Adrenal gland (tissue), 9 donors: ENCODE measurements at regions not wholly inside any gene's neighbourhood (a gene's known extent, or its start where the extent isn't known, plus 50 kb on each side); places are given as distances from the start of the nearest gene placed in this dataset.

ENCODE experiments used
- DNase-seq, 7 donors: peaks; one replicate each; pipeline ENCODE4 v3.0.0-alpha.2; 2019 to 2020
- H3K27ac ChIP-seq, 5 donors: fragments of 200-600 bp; sonication (generic) in 4 of 5; 1 replicate in 3 of 5; 2 replicates in 2 of 5; pipeline versions ENCODE4 v1.5.1 to v1.8.0; 2016 to 2020; ENCODE audit warnings: mild to moderate bottlenecking in 1 of 5
- H3K27me3 ChIP-seq: fragments of 200-600 bp; 2 replicates; pipeline ENCODE4 v1.8.0; 2021
- H3K36me3 ChIP-seq, 2 donors: fragments of 200-600 bp; replicated peaks in 1 of 2; 1 replicate in 1 of 2; 2 replicates in 1 of 2; pipeline versions ENCODE4 v1.5.1 to v1.8.0; 2018 to 2022
- H3K4me1 ChIP-seq, 2 donors: fragments of 200-600 bp; replicated peaks in 1 of 2; 1 replicate in 1 of 2; 2 replicates in 1 of 2; pipeline versions ENCODE4 v1.5.1 to v1.8.0; 2018 to 2021
- H3K4me3 ChIP-seq, 4 donors: fragments of 200-600 bp; sonication (generic) in 3 of 4; one replicate each; pipeline ENCODE4 v1.5.1; 2016 to 2018
- H3K9me3 ChIP-seq, 3 donors: fragments of 200-600 bp; sonication (generic) in 1 of 3; replicated peaks in 1 of 3; 1 replicate in 2 of 3; 2 replicates in 1 of 3; pipeline versions ENCODE4 v1.5.1 to v1.8.0; 2016 to 2021
- POLR2A ChIP-seq, 2 donors: fragments of 450-650 bp; IDR thresholded peaks; one replicate each; pipeline ENCODE4 v1.6.1; 2017; ENCODE audit warnings: antibody characterized with exemption in 2 of 2, mild to moderate bottlenecking in 2 of 2, moderate library complexity in 1 of 2
- WGBS, 4 donors: extraction: QIAGEN DNeasy Blood & Tissue Kit in 2 of 4; methylation state at CpG; one replicate each; pipeline versions ENCODE4 v1.1.5 to v1.1.7; 2013 to 2017; 5-methylcytosine and 5-hydroxymethylcytosine counted together
- intact Hi-C, 2 donors: fragments of 100-400 bp; cut with DNase I; formaldehyde crosslinking; loops; one replicate each; pipeline versions ENCODE4 v1.14.1 to v1.15.0; 2022 to 2023
- TF ChIP-seq, protein P1 (sequence below), 6 experiments: fragments of 450-650 bp in 4 of 6; fragments of 200-600 bp in 2 of 6; sonication (generic) in 1 of 6; IDR thresholded peaks; 1 replicate in 5 of 6; 2 replicates in 1 of 6; pipeline versions ENCODE4 v1.5.1 to v1.8.0; 2016 to 2021; ENCODE audit warnings: antibody characterized with exemption in 6 of 6, mild to moderate bottlenecking in 2 of 6, moderate library complexity in 1 of 6
- donor health status: healthy with polysubstance abuse.
- donor health status: Bipolar disorder and iron deficiency.
- donor health status: DM: yes; HTN: yes; CAD: no.
- donor health status: DM: no; HTN: no; CAD: no.
- donor health status: DM: no; HTN: no; CAD: no.

DNA sequence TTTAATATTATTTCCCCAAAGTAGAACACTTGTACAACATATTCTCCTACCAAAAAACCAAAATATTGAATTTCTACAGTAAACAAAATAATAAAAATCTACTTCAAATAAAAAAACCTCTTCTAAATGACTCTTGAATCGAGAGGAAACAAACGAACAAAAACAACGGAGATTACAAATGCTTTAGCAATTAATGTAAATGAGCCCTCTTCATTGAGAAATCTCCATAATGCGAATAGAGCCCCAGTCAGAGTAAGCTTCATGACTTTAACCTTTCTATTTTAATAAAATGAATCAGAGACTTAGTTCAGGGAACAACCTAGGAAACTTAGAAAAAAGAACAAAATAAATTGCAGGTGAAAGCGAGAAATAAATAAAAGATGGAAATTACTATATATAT, 129.3 kb upstream of the SEMA6A start:
- TF ChIP-seq, protein P1, sequence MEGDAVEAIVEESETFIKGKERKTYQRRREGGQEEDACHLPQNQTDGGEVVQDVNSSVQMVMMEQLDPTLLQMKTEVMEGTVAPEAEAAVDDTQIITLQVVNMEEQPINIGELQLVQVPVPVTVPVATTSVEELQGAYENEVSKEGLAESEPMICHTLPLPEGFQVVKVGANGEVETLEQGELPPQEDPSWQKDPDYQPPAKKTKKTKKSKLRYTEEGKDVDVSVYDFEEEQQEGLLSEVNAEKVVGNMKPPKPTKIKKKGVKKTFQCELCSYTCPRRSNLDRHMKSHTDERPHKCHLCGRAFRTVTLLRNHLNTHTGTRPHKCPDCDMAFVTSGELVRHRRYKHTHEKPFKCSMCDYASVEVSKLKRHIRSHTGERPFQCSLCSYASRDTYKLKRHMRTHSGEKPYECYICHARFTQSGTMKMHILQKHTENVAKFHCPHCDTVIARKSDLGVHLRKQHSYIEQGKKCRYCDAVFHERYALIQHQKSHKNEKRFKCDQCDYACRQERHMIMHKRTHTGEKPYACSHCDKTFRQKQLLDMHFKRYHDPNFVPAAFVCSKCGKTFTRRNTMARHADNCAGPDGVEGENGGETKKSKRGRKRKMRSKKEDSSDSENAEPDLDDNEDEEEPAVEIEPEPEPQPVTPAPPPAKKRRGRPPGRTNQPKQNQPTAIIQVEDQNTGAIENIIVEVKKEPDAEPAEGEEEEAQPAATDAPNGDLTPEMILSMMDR (IDR thresholded peaks at IDR 0.05), result no peak
- TF ChIP-seq POLR2A (IDR thresholded peaks at IDR 0.05), result no peak
- WGBS, 4 donors, result 91 to 96% (median 95%) methylated on average over 5 of the region's 5 CpGs
- no peaks in the 10 kb centered on the region for H3K4me1 ChIP-seq
- intact Hi-C loops, result no loop called here
- H3K36me3 ChIP-seq, result no peaks in the 10 kb centered on the region
- no peak overlapping the region for H3K4me3 ChIP-seq
- H3K27me3 ChIP-seq, result no peaks in the 10 kb centered on the region
- no peaks in the 10 kb centered on the region for H3K9me3 ChIP-seq
- no peak for DNase-seq
- H3K27ac ChIP-seq, result no peak overlapping the region

DNA sequence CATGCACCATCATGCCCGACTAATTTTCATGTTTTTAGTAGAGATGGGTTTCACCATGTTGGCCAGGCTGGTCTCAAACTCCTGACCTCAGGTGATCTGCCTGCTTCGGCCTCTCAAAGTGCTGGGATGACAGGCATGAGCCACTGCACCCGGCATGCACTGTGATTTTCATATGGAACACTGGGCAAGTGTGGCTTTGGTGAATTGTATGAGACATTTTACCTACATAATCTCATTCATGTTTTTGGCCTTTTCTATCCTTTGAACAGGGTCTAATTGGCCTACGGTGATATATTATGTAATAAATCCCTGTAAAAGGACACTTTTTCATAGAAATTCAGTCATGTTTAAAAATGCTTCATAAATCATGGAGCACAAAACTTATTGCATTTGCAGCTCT, 128.7 kb upstream of the SEMA6A start:
- Histone ChIP-seq H3K36me3 (no peaks in the 10 kb centered on the region), H3K27ac (no peak overlapping the region), H3K4me3 (no peak overlapping the region), H3K27me3 (no peaks in the 10 kb centered on the region), H3K4me1 (no peaks in the 10 kb centered on the region), H3K9me3 (no peaks in the 10 kb centered on the region)
- 85 to 93% (median 90%) methylated on average over 4 of the region's 4 CpGs for WGBS, 4 donors
- no peak for DNase-seq
- TF ChIP-seq, protein P1 (IDR thresholded peaks at IDR 0.05), result no peak
- intact Hi-C loops, result no loop called here

DNA sequence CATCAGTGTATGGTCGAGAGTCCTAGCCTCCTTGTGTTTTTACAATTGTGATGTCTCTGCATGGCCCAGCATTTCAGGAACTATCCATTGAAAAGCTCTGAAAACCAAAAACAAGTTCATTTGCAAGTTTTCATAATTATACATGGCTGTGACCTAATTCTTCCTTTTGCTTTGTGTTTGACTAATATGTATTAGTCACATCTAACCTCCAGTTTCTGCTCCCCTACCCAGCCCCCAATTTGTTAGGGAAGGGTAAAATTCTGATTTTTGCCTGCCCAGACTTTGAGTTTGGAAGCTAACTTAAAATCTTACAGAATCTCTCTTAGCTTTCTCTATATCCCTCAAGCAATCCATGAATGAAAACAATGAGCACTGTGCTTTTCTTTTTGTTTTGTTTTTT, 128.2 kb upstream of the SEMA6A start:
- WGBS, 4 donors, result 67 to 86% (median 81%) methylated on average over 1 of the region's 1 CpG
- Histone ChIP-seq H3K27me3 (no peaks in the 10 kb centered on the region), H3K36me3 (no peaks in the 10 kb centered on the region), H3K27ac (no peak overlapping the region), H3K4me1 (no peaks in the 10 kb centered on the region), H3K9me3 (no peaks in the 10 kb centered on the region), H3K4me3 (no peak overlapping the region)
- no peak for DNase-seq
- intact Hi-C loops, result no loop called here
- TF ChIP-seq, protein P1 (IDR thresholded peaks at IDR 0.05), result no peak
- no peak for TF ChIP-seq POLR2A (IDR thresholded peaks at IDR 0.05)

DNA sequence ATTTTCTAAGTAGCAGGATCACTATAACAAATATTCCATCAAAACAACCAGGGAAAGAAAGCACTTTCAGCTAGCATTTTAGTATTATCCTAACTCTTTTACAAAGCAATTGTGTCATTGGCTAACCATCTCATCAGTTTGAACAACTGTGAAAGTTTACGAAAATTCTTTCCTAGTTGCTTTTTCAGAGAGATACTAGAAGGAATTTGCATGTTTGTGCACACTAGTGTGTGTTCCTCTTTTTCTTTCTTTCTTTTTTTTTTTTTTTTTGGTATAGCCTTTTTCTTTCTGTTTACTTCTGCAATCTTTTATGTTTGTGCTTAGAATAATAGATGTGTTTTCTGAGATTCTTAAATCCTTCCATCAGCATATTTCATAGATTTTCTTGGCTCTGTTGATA, 124.7 kb upstream of the SEMA6A start:
- WGBS, 4 donors, result 62 to 81% (median 74%) methylated on average over 1 of the region's 1 CpG
- Histone ChIP-seq H3K27ac (no peak overlapping the region), H3K27me3 (no peaks in the 10 kb centered on the region), H3K4me1 (peaks cover 0 to 4% of the 10 kb centered on the region in 2 donors), H3K4me3 (no peak overlapping the region), H3K36me3 (no peaks in the 10 kb centered on the region), H3K9me3 (no peaks in the 10 kb centered on the region)
- intact Hi-C loops, result no loop called here
- no peak for DNase-seq
- TF ChIP-seq POLR2A (IDR thresholded peaks at IDR 0.05), result no peak
- TF ChIP-seq, protein P1 (IDR thresholded peaks at IDR 0.05), result no peak
